Activated CD4-positive, alpha-beta T cell treated with anti-CD3 and anti-CD28 coated beads, Interleukin-2, amount 50 U/mL, for 4 hours (primary cell): ENCODE measurements at regions not wholly inside any gene's neighbourhood (a gene's known extent, or its start where the extent isn't known, plus 50 kb on each side); places are given as distances from the start of the nearest gene placed in this dataset.
A peak's percentile ranks its signal among the peaks of the same experiment; 100 is the strongest.

Experiments used
- DNase-seq, 2 experiments: peaks; one replicate each; pipeline ENCODE4 v3.0.0-alpha.2; 2020

DNA sequence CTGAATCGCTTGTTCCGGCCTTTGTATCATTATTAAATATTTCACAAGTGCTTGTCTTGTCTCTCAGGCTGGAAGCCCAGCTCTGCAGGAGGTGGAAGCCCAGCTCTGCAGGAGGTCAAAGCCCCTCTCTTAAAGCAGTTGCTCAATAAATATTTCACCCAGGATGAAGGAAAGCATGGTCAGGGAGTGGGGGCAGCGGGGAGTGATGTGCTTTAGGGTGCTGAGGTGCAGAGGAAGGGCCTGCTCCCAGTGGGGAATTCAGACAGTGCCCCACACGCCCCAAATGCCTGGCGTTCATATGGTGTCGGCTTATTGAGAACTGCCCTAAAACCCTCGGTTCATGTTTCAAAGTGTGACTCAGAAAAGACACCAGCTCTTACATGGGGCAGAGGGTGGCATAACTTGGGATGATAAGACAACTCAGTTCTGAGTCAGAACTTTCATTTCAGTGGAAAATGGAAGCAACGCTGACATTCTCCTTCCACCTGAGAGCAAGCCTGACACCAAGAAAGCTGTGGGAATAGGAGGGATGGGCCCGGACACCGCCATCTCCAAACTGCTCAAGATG lies 114.3 kb upstream of the DAP start:
- DNase-seq: no peak

DNA sequence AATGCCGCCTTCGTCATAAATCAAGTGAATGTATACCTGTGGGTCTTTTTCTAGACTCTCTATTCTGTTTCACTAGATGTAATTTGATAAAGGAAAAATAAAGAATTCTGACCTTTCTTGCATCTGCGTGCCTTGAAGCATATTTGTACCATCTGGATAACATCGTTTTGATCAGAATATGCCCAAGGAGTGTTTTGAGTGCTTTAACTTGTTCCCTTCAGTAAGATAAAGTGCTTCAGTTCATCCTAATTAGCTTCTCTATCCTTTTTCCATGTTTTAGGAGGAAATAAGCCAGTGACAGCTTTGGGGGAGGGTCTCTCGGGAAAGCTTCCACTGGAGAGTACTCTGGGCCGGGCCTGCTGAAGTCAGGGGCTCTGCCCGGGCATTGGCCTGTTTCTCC lies 113.5 kb upstream of the DAP start:
- DNase-seq: no peak

- no peak for DNase-seq
These were observed 109.8 kb upstream of the DAP start for GRCh38 chr5:10870791-10871190.

- no peak for DNase-seq
These were observed 107.9 kb upstream of the DAP start for GRCh38 chr5:10868956-10869355.

- DNase-seq: no peak
These were observed 106.6 kb upstream of the DAP start for GRCh38 chr5:10867389-10868303.

GRCh38 chr5:10866913-10867312 lies 105.9 kb upstream of the DAP start:
- DNase-seq: no peak

GRCh38 chr5:10863763-10864383 lies 102.8 kb upstream of the DAP start:
- peak; percentile 23 to 41 for DNase-seq

GRCh38 chr5:10862085-10862484 lies 101.1 kb upstream of the DAP start:
- no peak for DNase-seq

DNA sequence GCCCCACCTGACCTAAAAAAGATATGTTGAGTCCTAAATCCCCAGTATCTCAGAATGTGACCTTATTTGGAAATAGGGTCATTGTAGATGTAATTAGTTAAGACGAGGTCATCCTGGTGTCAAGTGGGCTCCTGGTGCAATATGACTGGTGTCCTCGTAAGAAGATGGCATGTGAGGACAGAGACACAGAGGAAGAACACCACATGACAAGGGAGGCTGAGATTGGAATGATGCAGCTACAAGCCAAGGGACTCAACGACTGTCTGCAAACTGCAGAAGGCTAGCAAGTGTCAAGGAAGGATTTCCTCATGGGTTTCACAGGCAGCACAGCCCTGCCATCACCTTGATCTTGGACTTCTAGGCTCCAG lies 100.4 kb upstream of the DAP start:
- no peak for DNase-seq

- no peak for DNase-seq
These were observed 99.8 kb upstream of the DAP start for GRCh38 chr5:10860645-10861422.

- no peak for DNase-seq
These were observed 99.1 kb upstream of the DAP start for GRCh38 chr5:10860196-10860543.

DNA sequence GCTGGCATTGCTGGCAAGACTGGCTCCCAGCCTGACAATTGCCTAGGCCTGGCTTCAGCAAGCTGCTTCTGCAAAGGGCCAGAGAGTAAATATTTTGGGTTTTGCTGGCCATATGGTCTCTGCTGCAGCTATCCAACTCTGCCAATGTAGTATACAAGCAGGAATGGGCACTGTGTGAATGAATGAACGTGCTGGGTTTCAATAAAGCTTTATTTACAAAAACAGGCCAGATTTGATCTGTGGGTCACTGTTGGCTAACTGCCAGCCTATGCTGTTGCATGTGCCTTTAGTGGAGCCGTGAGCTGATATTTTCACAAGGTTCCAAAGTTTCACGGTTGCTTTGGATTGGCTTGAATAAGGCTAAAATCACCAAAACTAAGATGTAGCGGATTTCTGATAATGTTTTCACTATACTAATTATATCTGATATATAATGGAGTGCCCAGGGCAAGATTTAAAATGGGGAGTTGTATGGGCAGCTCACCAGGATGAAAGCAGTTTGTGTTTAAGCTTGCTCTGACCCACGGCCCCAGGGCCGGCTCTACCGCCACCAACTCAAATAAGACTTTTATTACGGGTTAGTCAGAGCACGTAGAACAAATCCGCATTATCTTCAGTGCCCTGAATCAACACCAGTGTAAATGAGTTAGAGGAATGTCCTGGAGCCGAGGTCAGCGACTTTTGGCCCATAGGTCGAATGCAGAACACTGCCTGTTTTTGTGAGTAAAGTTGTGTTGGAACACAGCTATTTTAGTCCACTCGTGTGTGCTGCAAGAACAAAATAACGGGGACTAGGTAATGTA lies 98.6 kb upstream of the DAP start:
- no peak for DNase-seq

DNA sequence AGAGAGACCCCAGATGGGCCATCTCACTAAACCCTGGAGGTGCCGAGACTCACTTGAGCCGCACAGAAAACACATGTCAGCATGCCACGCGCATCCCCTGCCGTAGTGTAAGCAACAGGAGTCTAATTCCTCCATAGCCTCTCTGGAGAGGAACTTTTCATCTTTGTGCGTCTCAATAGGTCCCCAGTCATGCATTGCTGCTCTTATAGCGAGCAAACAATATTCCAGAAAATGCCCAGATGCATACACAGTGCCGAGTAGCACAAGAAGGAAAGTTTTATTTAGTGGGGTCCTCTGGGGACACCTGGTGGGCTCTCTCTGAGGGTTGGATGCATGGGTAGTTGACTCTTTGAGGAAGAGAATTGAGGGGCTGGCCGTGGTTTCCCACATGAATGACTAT lies 97.9 kb upstream of the DAP start:
- DNase-seq: no peak

GRCh38 chr5:10858307-10858706 lies 97.3 kb upstream of the DAP start:
- DNase-seq: no peak

GRCh38 chr5:10857338-10857733 lies 96.3 kb upstream of the DAP start:
- DNase-seq: no peak

DNA sequence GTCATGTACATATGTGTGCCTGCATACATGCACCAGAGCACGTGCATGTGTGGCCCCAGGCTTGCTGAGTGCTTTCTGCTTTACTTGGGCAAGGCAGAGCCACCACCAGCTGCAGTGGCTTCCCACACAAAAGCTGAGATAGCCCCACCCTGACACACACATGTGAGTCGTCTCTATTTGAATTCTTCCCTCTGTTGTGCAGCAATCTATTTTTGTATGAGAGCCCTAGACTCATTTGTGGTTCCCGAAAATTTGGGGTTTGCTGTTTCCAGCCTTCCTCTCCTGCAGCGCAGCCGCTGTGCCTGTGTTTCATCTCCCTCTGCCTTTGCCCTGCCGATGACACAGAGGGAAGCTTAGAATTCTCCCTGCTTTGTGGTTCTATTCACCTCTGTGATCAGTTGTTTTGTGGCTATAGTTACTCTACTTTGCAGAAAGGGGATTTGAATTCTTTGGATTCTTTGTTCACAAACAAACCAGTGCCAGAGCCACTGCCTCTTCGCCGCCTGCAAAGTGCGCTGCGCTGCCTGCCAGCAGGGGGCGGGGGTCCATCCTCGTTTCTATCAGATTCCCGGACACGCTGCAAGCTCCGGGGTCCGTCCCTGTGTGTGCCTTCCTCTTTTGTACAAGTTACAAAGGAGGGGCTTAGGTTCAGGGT lies 95.8 kb upstream of the DAP start:
- DNase-seq: peak in 1 of 2 experiments; percentile 4

GRCh38 chr5:10856071-10856470 lies 95.0 kb upstream of the DAP start:
- no peak for DNase-seq

DNA sequence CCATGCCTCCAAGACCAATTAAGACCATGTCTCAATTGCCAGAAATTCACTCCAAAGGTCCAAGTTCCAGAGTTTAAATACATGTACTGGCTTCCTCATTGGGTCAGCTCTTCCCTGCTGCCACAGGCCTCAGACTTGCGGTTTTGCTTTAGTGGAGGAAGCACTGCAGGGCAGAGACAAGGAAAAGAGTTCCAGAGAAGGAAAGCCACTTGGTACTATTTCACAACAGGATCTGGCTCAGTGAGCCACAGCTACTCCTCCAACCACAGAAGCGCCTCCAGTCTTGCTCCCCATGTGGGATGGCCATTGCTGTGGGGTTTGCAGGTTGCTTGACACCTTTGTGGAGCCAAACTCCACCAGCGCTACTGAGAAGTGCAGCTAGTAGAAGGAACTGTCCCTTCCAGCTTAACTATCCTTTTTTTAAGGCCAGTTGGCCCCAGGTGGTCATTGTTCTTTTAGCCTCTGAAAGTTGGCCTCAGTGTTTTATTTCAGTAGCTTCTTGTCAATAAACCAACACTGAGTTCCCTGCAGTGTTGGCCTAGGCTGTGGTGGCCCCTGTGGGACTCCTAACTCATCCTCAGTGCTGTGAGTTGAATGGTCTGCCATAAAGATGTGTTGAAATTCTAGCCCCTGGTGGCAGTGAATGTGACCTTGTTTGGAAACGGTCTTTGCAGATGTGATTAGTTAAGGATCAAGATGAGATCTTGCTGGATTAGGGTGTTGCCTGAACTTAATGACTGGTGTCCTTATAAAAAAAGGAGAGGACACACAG lies 93.7 kb upstream of the DAP start:
- DNase-seq: no peak

DNA sequence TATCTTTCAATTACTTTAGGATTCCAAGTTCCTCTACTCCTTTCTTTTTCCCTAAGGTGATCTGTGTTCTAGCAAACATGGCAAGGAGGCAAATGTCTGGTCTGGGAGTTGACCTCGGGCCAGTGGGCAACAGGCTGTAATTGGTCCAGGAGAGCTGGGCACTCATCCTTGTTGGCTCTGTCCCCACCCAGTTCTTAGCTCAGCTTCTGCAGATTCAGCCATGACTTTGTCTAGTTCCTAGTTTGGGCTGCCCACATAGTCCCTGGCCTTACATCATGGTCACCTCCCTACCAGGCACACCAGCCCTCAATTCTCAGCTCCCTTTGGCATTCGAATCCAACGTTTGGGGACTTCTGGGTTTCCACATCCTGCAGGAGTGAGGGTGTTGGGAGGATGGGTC lies 92.1 kb upstream of the DAP start:
- DNase-seq: no peak

- DNase-seq: no peak
These were observed 88.2 kb upstream of the DAP start for GRCh38 chr5:10849278-10849677.

DNA sequence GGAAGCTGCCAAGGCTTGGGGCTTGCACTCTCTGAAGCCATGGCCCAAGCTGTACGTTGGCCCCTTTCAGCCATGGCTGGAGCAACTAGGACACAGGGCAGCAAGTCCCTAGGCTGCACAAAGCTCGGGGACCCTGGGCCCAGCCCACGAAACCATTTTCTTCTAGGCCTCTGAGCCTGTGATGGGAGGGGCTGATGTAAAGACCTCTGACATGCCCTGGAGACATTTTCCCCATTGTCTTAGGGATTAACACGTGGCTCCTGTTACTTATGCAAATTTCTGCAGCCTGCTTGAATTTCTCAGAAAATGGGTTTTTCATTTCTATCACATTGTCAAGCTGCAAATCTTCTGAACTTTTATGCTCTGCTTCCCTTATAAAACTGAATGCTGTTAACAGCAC lies 83.0 kb upstream of the DAP start:
- no peak for DNase-seq
